Colon (tissue), 2 donors: ENCODE measurements at regions not wholly inside any gene's neighbourhood (a gene's known extent, or its start where the extent isn't known, plus 50 kb on each side); places are given as distances from the start of the nearest gene placed in this dataset.
"Not testable (repeated sequence)": the region's sequence is repeated elsewhere in the genome, so short reads cannot be mapped to it uniquely, and the experiment has no call there.

Source experiments
- FAIRE-seq: peaks from 2 replicates; lab custom pipeline; 2012; peaks lifted over from hg19 to GRCh38; lab: Jason Lieb, UNC
- donor health status: control.
- donor health status: control.

DNA sequence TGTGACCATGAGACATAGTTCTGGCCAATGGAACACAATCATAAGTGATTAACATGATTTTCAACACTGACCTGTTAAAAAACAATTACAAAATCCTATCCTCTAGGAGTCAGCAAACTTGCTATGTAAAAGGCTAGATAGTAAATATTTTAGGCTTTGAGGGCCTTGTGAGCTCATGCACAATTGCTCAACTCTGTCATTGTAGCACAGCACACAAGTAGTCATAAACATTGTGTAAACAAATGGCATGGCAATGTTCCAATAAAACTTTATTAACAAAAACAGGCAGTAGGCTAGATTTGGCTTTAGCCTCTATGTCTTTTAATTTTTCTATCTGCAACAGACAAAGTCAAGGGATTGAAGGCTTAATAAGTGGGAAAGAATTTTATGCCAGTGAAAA lies 350.7 kb downstream of the C12orf50 start:
- FAIRE-seq, result no peak

DNA sequence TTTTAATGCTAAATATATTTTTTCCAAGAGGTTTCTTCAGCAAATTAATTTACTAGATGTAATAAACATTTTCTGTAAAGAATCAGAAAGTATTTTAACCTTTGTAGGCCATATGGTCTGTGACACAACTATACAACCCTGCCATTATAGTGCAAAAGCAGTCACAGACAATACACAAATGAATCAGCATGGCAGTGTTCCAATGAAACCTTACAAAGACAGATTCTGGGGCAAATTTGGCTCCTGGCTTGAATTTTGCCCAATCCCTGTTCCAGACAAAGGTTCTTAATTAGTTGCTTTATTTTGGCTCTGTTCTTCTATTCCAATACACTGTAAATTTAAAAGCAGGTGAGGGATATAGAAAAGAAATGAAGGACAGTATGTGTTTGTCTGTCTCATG lies 352.5 kb downstream of the C12orf50 start:
- no peak for FAIRE-seq

DNA sequence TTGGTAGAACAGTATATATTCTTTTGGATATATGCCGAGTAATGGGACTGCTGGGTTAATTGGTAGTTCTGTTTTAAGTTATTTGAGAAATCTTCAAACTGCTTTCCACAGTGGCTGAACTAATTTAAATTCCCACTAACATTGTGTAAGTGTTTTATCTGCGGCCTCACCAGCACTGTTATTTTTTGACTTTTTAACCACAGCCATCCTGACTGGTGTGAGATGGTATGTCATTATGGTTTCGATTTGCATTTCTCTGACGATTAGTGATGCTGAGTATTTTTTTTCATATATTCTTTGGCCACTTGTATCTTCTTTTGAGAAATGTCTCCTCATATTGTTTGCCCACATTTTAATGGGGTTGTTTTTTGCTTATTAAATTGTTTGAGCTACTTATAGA lies 357.4 kb downstream of the C12orf50 start:
- no peak for FAIRE-seq

DNA sequence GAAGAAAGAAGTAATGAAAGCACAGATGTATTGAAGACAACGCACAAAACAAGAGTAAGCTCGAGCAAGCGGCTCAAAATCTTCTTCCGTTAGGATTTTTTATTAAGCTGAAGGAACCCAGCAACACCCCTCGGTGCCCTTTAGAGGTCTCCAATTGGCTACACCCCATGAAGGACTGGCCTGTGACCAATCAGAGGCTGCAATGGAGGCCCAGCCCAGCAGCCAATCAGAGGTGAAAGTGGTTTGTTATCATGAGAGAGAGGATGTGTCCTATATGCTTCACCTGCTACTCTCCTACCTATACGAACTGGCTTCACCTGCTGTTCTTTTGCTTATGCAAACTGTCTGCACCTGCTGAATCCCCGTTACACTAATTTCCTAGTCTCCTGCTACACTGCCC lies 358.8 kb downstream of the C12orf50 start:
- no peak for FAIRE-seq

- FAIRE-seq, result no peak
These were observed 361.8 kb downstream of the C12orf50 start for GRCh38 chr12:87667378-87667777.

DNA sequence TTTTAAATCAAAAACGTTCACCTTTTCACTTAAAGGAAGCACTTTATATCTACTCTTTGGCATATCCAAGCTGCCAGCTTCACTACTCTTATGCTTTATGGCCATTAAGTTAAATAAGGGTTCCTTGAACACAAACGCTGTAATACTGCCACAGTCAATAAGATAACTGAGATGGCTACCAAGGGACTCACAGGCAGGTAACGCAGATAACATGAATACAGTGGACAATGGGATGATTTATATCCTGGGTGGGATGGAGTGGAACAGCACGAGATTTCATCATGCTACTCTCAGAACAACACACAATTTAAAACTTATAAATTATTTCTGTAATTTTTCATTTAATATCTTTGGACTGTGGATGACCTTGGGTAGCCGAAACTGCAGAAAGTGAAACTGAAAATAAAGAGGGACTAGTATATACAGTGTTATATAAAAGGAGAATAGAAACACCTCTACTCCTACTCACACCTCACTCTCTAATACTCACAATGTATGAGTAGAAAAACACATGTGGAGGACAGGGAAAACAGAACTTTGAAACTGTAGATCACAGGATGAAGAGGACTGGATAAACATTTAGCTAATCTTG lies 367.3 kb downstream of the C12orf50 start:
- FAIRE-seq, result no peak

DNA sequence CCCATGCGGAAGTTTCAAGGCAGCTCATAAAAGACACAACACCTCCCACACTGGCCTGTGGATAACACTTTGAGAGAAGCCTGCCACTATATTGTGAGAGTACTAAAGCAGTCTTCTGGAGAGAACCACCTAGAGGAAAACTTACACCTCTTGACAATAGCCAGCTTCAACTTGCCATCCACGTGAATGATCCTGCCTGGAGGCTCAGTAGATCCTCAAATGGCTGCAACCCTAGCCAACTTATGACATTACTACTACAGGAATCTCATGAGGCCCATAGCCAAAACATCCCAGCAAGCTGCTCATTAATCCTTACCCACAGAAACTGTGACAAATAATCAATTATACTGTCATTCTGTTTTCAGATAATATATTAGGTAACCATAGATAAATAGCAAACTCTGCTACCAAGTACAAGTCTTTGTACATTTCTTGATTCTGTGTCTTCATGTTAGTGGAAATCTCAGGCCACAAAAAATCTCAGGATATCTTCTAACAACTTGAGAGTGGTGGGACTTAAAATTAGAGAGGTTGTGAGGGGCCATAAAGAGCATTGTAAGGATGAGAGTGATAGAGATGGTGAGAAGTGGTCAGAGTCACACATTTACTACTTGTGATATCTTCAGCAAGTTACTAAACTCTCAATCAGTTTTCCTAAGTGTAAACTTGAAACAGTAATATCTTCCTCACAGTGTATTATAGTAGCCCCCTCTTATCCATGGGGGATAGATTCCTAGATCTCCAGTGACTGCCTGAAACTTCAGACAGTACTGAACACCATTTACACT lies 368.0 kb downstream of the C12orf50 start:
- no peak for FAIRE-seq

DNA sequence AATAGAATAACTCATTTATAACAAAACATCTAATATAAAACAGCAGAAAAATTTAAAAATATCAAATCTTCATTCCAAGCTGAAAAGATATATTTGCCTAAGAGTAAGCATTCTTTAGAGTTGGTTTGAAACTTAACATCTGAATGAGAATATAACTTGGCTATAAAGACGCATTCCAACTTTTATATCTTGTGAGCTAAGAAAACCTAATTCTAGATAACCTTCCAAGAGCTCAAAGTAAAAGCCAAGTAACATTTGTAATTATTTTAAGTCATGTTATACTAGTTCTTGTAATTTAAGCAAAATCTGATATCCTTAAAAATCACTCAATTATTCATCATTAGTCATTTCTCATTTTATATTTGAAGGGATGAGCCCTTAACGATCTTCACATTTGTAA lies 368.9 kb downstream of the C12orf50 start:
- FAIRE-seq, result no peak

DNA sequence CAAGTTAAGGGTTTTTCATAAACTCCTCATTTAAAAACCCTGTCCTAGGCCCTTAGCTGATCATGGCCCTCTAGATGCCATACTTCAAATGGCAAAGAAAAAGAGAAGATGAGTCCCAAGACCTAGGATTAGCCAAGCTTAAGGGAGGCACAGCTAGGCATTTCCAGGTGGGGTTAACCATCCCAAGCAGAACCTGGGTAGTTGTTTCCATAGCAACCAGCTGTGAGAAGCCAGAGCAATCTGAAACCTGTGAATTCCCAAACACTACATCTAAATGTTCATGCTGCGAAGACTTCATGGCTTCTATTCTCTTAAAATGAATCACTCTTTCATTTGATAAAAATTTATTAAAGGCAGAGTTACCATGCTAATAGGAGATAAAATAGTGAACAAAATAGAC lies 372.9 kb downstream of the C12orf50 start:
- FAIRE-seq, result no peak

- FAIRE-seq, result no peak
These were observed 377.4 kb downstream of the C12orf50 start for GRCh38 chr12:87651670-87652425.

GRCh38 chr12:87642245-87642644 lies 387.0 kb downstream of the C12orf50 start:
- FAIRE-seq, result no peak

DNA sequence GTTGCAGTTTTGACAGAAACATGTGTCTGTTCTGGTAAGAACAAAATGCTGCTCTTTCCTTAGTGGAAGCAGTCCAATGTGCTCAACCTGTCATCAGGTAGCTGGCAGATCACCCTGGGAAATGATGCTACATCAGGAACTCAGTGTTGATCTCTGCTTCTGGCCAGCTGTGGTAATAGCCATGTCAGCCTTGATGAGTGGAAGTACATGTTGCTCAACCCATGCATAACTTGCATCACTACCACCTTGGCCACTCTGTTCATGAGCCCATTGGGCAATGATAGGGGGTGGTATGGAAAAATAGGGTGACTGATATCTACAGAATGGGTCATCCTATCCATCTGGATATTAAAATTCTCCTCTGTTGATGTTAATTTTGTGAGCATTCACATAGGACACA lies 411.0 kb downstream of the C12orf50 start:
- no peak for FAIRE-seq

DNA sequence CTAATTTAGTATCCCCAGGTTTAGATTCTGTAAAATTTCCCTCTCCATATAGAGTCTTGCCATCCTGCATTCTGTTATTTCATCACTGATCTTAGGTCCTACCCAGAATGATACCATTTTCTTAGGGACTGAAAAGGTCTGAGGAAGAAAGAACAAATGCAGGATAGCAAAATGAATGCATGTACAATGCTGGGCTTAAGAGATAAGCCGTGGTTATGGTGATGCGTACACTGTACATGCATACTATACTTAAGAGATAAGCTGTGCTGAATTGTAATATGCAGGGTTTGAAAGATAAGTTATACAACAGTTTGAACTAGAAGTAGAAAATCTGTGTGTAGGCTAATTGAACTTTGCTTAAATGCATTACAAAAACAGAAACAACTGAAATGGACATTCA lies 416.2 kb downstream of the C12orf50 start:
- FAIRE-seq, result no peak

GRCh38 chr12:87608321-87608720 lies 420.9 kb downstream of the C12orf50 start:
- no peak for FAIRE-seq

DNA sequence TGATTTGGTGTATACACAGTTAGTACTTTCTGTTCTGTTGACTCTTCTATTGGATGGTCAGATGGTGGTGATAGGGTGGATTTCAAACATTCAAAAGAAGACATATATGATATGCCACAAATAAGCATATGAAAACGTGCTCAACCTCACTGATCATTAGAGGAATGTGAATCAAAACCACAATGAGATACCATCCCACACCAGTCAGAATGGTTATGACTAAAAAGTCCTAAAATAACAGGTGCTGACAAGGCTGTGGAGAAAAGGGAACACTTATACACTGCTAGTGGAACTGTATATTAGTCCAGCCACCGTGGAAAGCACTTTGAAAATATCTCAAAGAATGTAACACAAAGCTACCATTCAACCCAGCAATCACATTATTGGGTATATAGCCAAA lies 425.5 kb downstream of the C12orf50 start:
- no peak for FAIRE-seq

DNA sequence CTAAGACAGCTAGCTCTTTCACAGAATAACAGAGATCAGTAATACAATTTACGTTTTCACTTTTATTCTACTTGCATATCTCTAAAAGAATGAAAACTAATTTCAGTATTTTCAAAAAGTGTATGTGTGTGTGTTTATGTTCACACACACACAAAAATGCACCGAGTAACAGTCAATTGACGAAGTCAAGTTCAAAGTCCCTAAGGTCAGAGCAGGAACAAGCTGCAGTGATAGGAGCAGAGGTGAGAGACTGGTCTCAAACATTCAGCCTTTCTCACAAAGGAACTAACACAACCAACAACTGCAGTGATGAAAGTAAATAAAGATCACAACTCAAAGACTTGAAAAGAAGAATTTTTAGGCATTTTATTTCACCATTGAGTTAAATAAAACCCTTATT lies 429.7 kb downstream of the C12orf50 start:
- FAIRE-seq, result no peak

GRCh38 chr12:87597114-87597513 lies 432.1 kb downstream of the C12orf50 start:
- no peak for FAIRE-seq

GRCh38 chr12:87596636-87597035 lies 432.6 kb downstream of the C12orf50 start:
- no peak for FAIRE-seq

GRCh38 chr12:87596134-87596533 lies 433.1 kb downstream of the C12orf50 start:
- no peak for FAIRE-seq

GRCh38 chr12:87585882-87586557 lies 443.2 kb downstream of the C12orf50 start:
- FAIRE-seq, result no peak

DNA sequence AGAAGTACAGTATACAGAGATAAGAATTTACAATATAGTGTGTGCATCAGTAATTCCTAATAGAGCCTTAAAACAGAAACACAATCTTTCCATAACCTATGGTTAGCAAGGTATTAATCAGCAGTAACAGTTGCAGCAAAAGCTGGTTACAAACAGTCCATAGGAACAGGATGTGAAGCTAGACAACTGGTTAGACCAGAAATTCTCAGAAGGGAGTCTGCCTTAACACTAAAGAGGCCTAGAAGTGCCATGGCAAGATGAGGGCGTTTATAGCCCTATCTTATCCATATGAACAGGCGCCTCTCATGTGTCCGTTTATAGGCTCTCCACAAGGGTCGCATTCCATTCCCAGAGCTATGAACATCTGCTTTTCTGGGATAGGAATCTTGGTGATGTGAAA lies 450.1 kb downstream of the C12orf50 start:
- not testable (repeated sequence) for FAIRE-seq

DNA sequence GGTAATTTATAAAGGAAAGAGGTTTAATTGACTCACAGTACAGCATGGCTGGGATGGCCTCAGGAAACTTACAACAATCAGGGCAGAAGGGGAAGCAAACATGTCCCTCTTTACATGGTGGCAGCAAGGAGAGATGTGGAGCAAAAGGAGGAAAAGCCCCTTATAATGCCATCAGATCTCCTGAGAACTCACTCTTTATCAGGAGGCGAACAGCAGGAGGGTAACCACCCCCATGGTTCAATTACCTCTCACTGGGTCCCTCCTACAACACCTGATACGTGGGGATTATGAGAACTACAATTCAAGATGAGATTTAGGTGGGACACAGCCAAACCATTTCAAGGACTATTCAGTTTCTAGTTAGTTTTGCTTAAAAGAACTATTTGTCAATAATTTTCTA lies 453.3 kb downstream of the C12orf50 start:
- no peak for FAIRE-seq

- FAIRE-seq, result not testable (repeated sequence)
These were observed 462.3 kb downstream of the C12orf50 start for GRCh38 chr12:87566918-87567317.
